Heart left ventricle (tissue), 16 donors: ENCODE measurements at regions not wholly inside any gene's neighbourhood (a gene's known extent, or its start where the extent isn't known, plus 50 kb on each side); places are given as distances from the start of the nearest gene placed in this dataset.

Experiments used
- ATAC-seq, 4 donors: fragments of 200-7000 bp; cut with Tn5 transposase; one replicate each; pipeline ENCODE4 v1.9.1; 2020 to 2022; ENCODE audit warnings: moderate library complexity in 4 of 4, mild to moderate bottlenecking in 3 of 4, moderate number of reproducible peaks in 1 of 4
- DNase-seq, 5 donors: peaks; one replicate each; pipeline ENCODE4 v3.0.0-alpha.2; 2020
- H3K27ac ChIP-seq, 12 donors: fragments of 200-600 bp; sonication (generic) in 4 of 12; one replicate each; pipeline versions ENCODE4 v1.5.0 to v1.8.0; 2016 to 2022; ENCODE audit warnings: mild to moderate bottlenecking in 2 of 12
- H3K27me3 ChIP-seq, 9 donors: fragments of 200-600 bp; sonication (generic) in 2 of 9; one replicate each; pipeline versions ENCODE4 v1.5.1 to v1.8.0; 2016 to 2022; ENCODE audit warnings: mild to moderate bottlenecking in 3 of 9
- H3K36me3 ChIP-seq, 9 donors: fragments of 200-600 bp; sonication (generic) in 2 of 9; one replicate each; pipeline versions ENCODE4 v1.5.0 to v1.8.0; 2018 to 2022; ENCODE audit warnings: mild to moderate bottlenecking in 2 of 9
- H3K4me1 ChIP-seq, 12 donors: fragments of 200-600 bp; sonication (generic) in 4 of 12; one replicate each; pipeline versions ENCODE4 v1.5.0 to v1.8.0; 2016 to 2022; ENCODE audit warnings: mild to moderate bottlenecking in 3 of 12
- H3K4me3 ChIP-seq, 12 donors: fragments of 200-600 bp; sonication (generic) in 4 of 12; one replicate each; pipeline versions ENCODE4 v1.5.0 to v1.8.0; 2017 to 2022; ENCODE audit warnings: mild to moderate bottlenecking in 9 of 12, moderate library complexity in 4 of 12
- H3K9me3 ChIP-seq, 12 donors: fragments of 200-600 bp; sonication (generic) in 4 of 12; one replicate each; pipeline versions ENCODE4 v1.5.0 to v1.8.0; 2016 to 2022; ENCODE audit warnings: mild to moderate bottlenecking in 1 of 12
- CTCF ChIP-seq, 12 donors: fragments of 200-600 bp; sonication (generic) in 4 of 12; IDR thresholded peaks; one replicate each; pipeline versions ENCODE4 v1.5.0 to v1.8.0; 2018 to 2022; ENCODE audit warnings: antibody characterized with exemption in 12 of 12, mild to moderate bottlenecking in 5 of 12
- POLR2A ChIP-seq, 2 donors: fragments of 450-650 bp; IDR thresholded peaks; one replicate each; pipeline ENCODE4 v1.6.1; 2017; ENCODE audit warnings: antibody characterized with exemption in 2 of 2, mild to moderate bottlenecking in 2 of 2, moderate library complexity in 2 of 2
- WGBS, 4 donors: extraction: QIAGEN DNeasy Blood & Tissue Kit in 2 of 4; methylation state at CpG; one replicate each; pipeline versions ENCODE4 v1.1.5 to v1.1.7; 2013 to 2018; 5-methylcytosine and 5-hydroxymethylcytosine counted together
- intact Hi-C, 10 donors: fragments of 100-400 bp; cut with DNase I; formaldehyde crosslinking; loops; one replicate each; pipeline versions ENCODE4 v1.11.1 to v1.14.2; 2022
- donor health status: ischemic (EF 13 %, LVEDD 7.1; RV severe dilation, severe dysfunction).
- donor health status: healthy with polysubstance abuse.
- donor health status: DM: no; HTN: yes; CAD: no.
- donor health status: DM: no; HTN: no; CAD: no.
- donor health status: ischemic (EF 25% LVEDD 6.9; RV normal size, moderate dysfunction).
- donor health status: ischemic (EF 25% LVEDD 5.7; RV mildly dilated, moderate dysfunction).
- donor health status: healthy.
- donor health status: DM: yes; HTN: yes; CAD: no.
- donor health status: ischemic (EF 35%, LVEDD 5.7; RV mildly dilated, moderate dysfunction).
- donor health status: nonischemic (EF 11% LVEDD 7.7; RV severe dilation, severe dysfunction).
- donor health status: DM: yes; HTN: yes; CAD: no.
- donor health status: PGD.
- donor health status: ischemic (EF 29% LVEDD 5.4; RV normal size, mild dysfunction).
- donor health status: nonischemic (EF 23%, LVEDD 6.1; RV moderate dilation, normal function).

DNA sequence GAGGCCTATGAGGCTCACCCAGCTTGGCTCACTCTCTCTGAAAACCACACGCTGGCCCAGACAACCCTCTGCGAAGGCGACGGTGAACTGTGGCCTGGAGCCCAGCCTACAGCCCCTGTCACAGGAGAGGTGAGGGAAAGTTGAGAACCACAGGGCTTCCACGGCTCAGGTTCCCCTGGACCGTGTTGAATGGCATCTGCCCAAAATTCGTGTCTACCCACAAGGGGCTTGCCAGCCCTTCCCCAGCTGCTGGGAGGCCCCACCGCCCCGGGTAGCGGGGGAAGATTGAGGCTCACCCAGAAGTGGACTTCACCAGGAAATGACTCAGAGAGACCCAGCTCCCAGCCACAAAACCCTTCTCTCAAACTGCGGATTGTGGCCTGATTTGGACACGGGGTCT lies 197.1 kb downstream of the CTTN start:
- no peak for ATAC-seq
- 53 to 78% (median 65%) methylated on average over 6 to 12 of the region's 12 CpGs for WGBS, 4 donors
- Histone ChIP-seq H3K27ac (no peak overlapping the region), H3K36me3 (no peaks in the 10 kb centered on the region), H3K9me3 (no peaks in the 10 kb centered on the region), H3K4me3 (no peak overlapping the region), H3K27me3 (peaks cover 0 to 13% (median 0%) of the 10 kb centered on the region in 9 donors), H3K4me1 (no peaks in the 10 kb centered on the region)
- peak in 1 of 5 donors; percentile 33 for DNase-seq
- intact Hi-C loops, result no loop called here
- TF ChIP-seq CTCF (IDR thresholded peaks at IDR 0.05) (no peak), POLR2A (IDR thresholded peaks at IDR 0.05) (no peak)

GRCh38 chr11:70596091-70596490 lies 197.8 kb downstream of the CTTN start:
- intact Hi-C loops, result no loop called here
- Histone ChIP-seq H3K4me1 (no peaks in the 10 kb centered on the region), H3K9me3 (no peaks in the 10 kb centered on the region), H3K27ac (no peak overlapping the region), H3K27me3 (peaks cover 0 to 13% (median 0%) of the 10 kb centered on the region in 9 donors), H3K36me3 (no peaks in the 10 kb centered on the region), H3K4me3 (no peak overlapping the region)
- WGBS, 4 donors, result 61 to 78% (median 74%) methylated on average over 8 to 9 of the region's 9 CpGs
- peak in 1 of 5 donors; percentile 43 for DNase-seq
- no peak for ATAC-seq
- TF ChIP-seq POLR2A (IDR thresholded peaks at IDR 0.05) (no peak), CTCF (IDR thresholded peaks at IDR 0.05) (no peak)

- peak in 1 of 5 donors; percentile 16 for DNase-seq
- H3K27me3 ChIP-seq, result peaks cover 0 to 13% (median 0%) of the 10 kb centered on the region in 9 donors
These were observed 198.8 kb downstream of the CTTN start for GRCh38 chr11:70597006-70597555.

More at GRCh38 chr11:70597006-70597555, 198.8 kb downstream of the CTTN start:
- H3K27ac ChIP-seq, result no peak overlapping the region
- 87 to 95% (median 92%) methylated on average over 10 of the region's 10 CpGs for WGBS, 4 donors
- intact Hi-C loops, result no loop called here
- H3K4me3 ChIP-seq, result no peak overlapping the region
- no peak for ATAC-seq
- TF ChIP-seq CTCF (IDR thresholded peaks at IDR 0.05) (no peak), POLR2A (IDR thresholded peaks at IDR 0.05) (no peak)
- H3K9me3 ChIP-seq, result no peaks in the 10 kb centered on the region
- no peaks in the 10 kb centered on the region for H3K4me1 ChIP-seq
- H3K36me3 ChIP-seq, result no peaks in the 10 kb centered on the region
